ENCODE measurements at regions not wholly inside any gene's neighbourhood (a gene's known extent, or its start where the extent isn't known, plus 50 kb on each side); places are given as distances from the start of the nearest gene placed in this dataset.

DNA sequence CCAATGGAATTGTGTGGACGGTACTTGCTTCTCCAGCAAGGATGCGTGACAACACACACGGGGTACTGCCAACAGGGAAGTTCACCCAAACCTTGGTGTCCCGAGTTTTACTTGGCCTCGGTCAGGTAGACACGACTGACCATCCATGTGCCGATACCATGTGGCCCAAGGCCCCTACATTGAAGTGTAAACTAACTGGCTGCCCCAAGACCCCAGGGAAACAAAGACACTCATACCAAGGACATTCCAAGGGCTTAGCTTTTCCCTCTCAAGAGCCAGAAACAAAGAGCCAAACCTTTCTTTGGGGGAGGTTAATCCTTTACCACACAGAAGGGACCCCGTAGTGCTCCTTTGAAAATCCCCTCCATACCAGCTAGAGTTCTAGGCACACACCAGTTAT, 215.9 kb upstream of the TNRC6C start:
- Histone ChIP-seq H3K36me3 (replicated peaks in 1 of 2; ENCODE audit: control insufficient read depth in 2 of 2, insufficient read depth in 2 of 2, low read length in 2 of 2) (no peaks in the 10 kb centered on the region), H3K27me3 (ENCODE audit: control insufficient read depth in 3 of 3, insufficient read depth in 3 of 3, low read depth in 1 of 3, low read length in 3 of 3) (peaks cover 0 to 7% (median 0%) of the 10 kb centered on the region in 3 experiments), H3K4me1 (ENCODE audit: control insufficient read depth in 2 of 2, insufficient read depth in 1 of 2, low read depth in 1 of 2, low read length in 2 of 2) (peaks cover 3 to 35% of the 10 kb centered on the region in 2 donors), H4K91ac (ENCODE audit: low read depth, low read length, poor library complexity) (no peak overlapping the region), H2BK120ac (ENCODE audit: low read depth, low read length) (no peak overlapping the region), H2BK12ac (ENCODE audit: low read length) (no peak overlapping the region), H3K4me2 (ENCODE audit: insufficient read depth, low read length, poor library complexity, severe bottlenecking) (no peak overlapping the region), H3K18ac (ENCODE audit: low read length) (peak overlapping the region; percentile 1), H4K8ac (ENCODE audit: low read depth, low read length) (no peak overlapping the region), H3K23ac (ENCODE audit: low read depth, low read length, poor library complexity) (no peak overlapping the region), H3K14ac (ENCODE audit: low read length) (no peak overlapping the region), H3K9me3 (replicated peaks in 1 of 2; ENCODE audit: control insufficient read depth in 2 of 2, insufficient read depth in 1 of 2, low read depth in 1 of 2, low read length in 2 of 2) (peaks cover 4 to 11% of the 10 kb centered on the region in 2 donors), H2BK5ac (ENCODE audit: low read length) (no peak overlapping the region), H3K27ac (replicated peaks; ENCODE audit: low read length) (peak overlapping the region; percentile 12), H2AFZ (ENCODE audit: low read length) (no peak overlapping the region), H2AK5ac (ENCODE audit: low read depth, low read length) (no peak overlapping the region), H3K4me3 (ENCODE audit: low read length in 2 of 2) (no peak overlapping the region), H3K4ac (ENCODE audit: low read length) (no peak overlapping the region), H3K79me1 (ENCODE audit: low read depth, low read length) (no peaks in the 10 kb centered on the region), H2BK15ac (ENCODE audit: low read length) (no peak overlapping the region), H3K9ac (ENCODE audit: low read depth, low read length, poor library complexity) (no peak overlapping the region)
- DNase-seq (ENCODE audit: low spot score) = peak; percentile 74
- no CpG with 5 or more reads among the region's 8 CpGs for WGBS, 2 donors (ENCODE audit: extremely low coverage in 2 of 2, insufficient read length in 2 of 2, insufficient replicate concordance in 1 of 2)

DNA sequence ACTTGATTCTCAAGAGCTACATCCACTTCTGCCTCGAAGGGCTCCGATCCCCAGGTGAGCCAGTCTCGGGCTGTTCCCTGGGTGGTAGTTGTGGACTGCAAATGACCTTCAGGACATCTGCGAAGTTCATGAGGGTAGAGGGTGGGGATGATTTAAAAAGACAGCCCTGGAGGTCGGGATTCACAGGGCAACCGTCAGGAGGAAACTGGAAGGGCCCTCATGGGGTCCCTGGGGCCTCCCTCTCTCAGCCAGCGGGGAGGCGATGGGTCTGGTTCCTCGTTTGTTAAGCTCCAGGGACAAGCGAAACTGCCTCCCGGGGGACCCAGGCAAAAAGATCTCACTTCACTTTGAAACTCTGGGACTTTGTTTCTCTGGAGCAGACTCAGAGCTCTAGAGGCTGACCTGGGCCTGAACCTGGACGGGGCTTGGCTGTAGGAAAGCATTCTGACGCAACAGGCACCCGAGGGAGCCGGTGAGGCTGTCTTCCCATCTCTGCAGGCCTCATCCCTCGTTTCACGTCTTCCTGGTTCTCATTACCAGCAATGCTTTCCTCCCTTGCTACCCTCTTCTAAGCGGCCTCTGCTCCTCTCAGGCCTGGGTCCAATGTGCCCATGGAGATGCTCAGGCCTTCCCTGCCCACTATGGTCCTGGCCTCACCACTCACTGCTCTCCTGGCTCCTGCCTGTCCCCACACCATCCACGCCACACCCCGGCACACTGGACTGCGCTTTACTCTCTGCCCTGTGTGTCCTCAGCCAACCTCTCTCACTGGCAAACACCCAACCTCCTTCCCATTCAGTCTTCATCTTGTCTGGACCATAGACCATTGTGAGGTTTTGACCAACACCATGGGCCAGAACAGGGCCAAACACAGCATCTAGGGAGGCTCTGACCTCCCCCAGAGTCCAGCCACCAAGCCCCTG, 214.2 kb upstream of the TNRC6C start:
- H2AFZ ChIP-seq (ENCODE audit: low read length) = no peak overlapping the region
- no peak for DNase-seq (ENCODE audit: low spot score)
- H3K14ac ChIP-seq (ENCODE audit: low read length) = peak overlapping the region; percentile 40
- H4K8ac ChIP-seq (ENCODE audit: low read depth, low read length) = peak overlapping the region; percentile 5
- H3K4me3 ChIP-seq (ENCODE audit: low read length in 2 of 2) = no peak overlapping the region
- H3K4me1 ChIP-seq (ENCODE audit: control insufficient read depth in 2 of 2, insufficient read depth in 1 of 2, low read depth in 1 of 2, low read length in 2 of 2) = peaks cover 3 to 40% of the 10 kb centered on the region in 2 donors
- peak overlapping the region; percentile 76 for H2BK120ac ChIP-seq (ENCODE audit: low read depth, low read length)
- no peak overlapping the region for H3K4me2 ChIP-seq (ENCODE audit: insufficient read depth, low read length, poor library complexity, severe bottlenecking)
- peak overlapping the region; percentile 72 for H2BK5ac ChIP-seq (ENCODE audit: low read length)
- peak overlapping the region; percentile 89 for H2AK5ac ChIP-seq (ENCODE audit: low read depth, low read length)
- peak overlapping the region; percentile 79 for H3K4ac ChIP-seq (ENCODE audit: low read length)
- peak overlapping the region; percentile 99 for H2BK12ac ChIP-seq (ENCODE audit: low read length)
- no CpG with 5 or more reads among the region's 21 CpGs for WGBS, 2 donors (ENCODE audit: extremely low coverage in 2 of 2, insufficient read length in 2 of 2, insufficient replicate concordance in 1 of 2)
- H3K23ac ChIP-seq (ENCODE audit: low read depth, low read length, poor library complexity) = no peak overlapping the region
- H3K9ac ChIP-seq (ENCODE audit: low read depth, low read length, poor library complexity) = no peak overlapping the region
- H3K79me1 ChIP-seq (ENCODE audit: low read depth, low read length) = no peaks in the 10 kb centered on the region
- H4K91ac ChIP-seq (ENCODE audit: low read depth, low read length, poor library complexity) = peak overlapping the region; percentile 69
- H3K9me3 ChIP-seq (replicated peaks in 1 of 2; ENCODE audit: control insufficient read depth in 2 of 2, insufficient read depth in 1 of 2, low read depth in 1 of 2, low read length in 2 of 2) = peaks cover 4 to 11% of the 10 kb centered on the region in 2 donors
- peak overlapping the region; percentile 94 for H3K18ac ChIP-seq (ENCODE audit: low read length)
- no peaks in the 10 kb centered on the region for H3K36me3 ChIP-seq (replicated peaks in 1 of 2; ENCODE audit: control insufficient read depth in 2 of 2, insufficient read depth in 2 of 2, low read length in 2 of 2)
- peak overlapping the region; percentile 94 for H2BK15ac ChIP-seq (ENCODE audit: low read length)
- H3K27ac ChIP-seq (replicated peaks; ENCODE audit: low read length) = no peak overlapping the region
- H3K27me3 ChIP-seq (ENCODE audit: control insufficient read depth in 3 of 3, insufficient read depth in 3 of 3, low read depth in 1 of 3, low read length in 3 of 3) = no peaks in the 10 kb centered on the region

DNA sequence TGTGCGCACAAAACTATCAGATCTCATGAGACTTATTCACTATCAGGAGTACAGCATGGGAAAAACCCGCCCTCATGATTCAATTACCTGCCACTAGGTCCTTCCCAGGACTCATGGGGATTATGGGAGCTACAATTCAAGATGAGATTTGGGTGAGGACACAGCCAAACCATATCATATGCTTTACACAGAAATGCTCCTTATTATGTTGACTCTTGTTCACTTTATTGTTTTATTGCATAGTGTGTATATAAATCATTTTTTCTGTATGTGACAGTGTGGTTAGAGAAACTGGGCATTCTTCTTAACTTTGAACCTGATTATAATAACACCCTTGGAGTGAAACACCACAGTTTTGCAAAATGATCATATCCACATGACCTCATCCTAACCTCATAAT, 212.8 kb upstream of the TNRC6C start:
- DNase-seq (ENCODE audit: low spot score) = no peak
- no peak overlapping the region for H3K27ac ChIP-seq (replicated peaks; ENCODE audit: low read length)
- no CpG with 5 or more reads among the region's 2 CpGs for WGBS, 2 donors (ENCODE audit: extremely low coverage in 2 of 2, insufficient read length in 2 of 2, insufficient replicate concordance in 1 of 2)

DNA sequence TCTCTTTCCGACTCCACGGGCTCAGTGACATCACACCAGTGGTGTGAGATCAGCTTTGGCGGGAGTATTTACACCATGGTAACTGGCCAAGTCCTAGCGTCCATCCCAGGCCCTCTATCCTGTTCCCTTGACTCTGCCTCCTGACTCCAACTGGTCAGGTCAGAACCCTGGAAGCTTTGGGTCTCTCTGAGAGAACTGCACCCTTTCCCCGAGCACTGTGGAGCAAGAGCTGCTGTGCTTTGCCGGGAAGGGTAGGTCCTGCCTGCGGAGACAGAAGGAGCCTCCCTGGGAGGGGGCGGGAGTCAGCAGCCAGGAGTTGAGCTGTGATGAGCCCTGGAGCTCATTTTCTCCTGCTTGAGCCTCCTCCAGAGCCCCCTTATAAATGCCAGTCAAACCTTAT, 212.1 kb upstream of the TNRC6C start:
- Histone ChIP-seq H2AK5ac (ENCODE audit: low read depth, low read length) (peak overlapping the region; percentile 44), H3K4me1 (ENCODE audit: control insufficient read depth in 2 of 2, insufficient read depth in 1 of 2, low read depth in 1 of 2, low read length in 2 of 2) (peaks cover 3 to 43% of the 10 kb centered on the region in 2 donors), H3K4me3 (ENCODE audit: low read length in 2 of 2) (no peak overlapping the region), H3K9me3 (replicated peaks in 1 of 2; ENCODE audit: control insufficient read depth in 2 of 2, insufficient read depth in 1 of 2, low read depth in 1 of 2, low read length in 2 of 2) (peaks cover 2 to 11% of the 10 kb centered on the region in 2 donors), H2BK5ac (ENCODE audit: low read length) (no peak overlapping the region), H3K79me1 (ENCODE audit: low read depth, low read length) (no peaks in the 10 kb centered on the region), H3K27me3 (ENCODE audit: control insufficient read depth in 3 of 3, insufficient read depth in 3 of 3, low read depth in 1 of 3, low read length in 3 of 3) (no peaks in the 10 kb centered on the region), H3K4ac (ENCODE audit: low read length) (peak overlapping the region; percentile 0), H4K8ac (ENCODE audit: low read depth, low read length) (no peak overlapping the region), H3K36me3 (replicated peaks in 1 of 2; ENCODE audit: control insufficient read depth in 2 of 2, insufficient read depth in 2 of 2, low read length in 2 of 2) (no peaks in the 10 kb centered on the region), H4K91ac (ENCODE audit: low read depth, low read length, poor library complexity) (peak overlapping the region; percentile 1), H2AFZ (ENCODE audit: low read length) (peak overlapping the region; percentile 34), H3K9ac (ENCODE audit: low read depth, low read length, poor library complexity) (no peak overlapping the region), H3K27ac (replicated peaks; ENCODE audit: low read length) (peak overlapping the region; percentile 84), H3K4me2 (ENCODE audit: insufficient read depth, low read length, poor library complexity, severe bottlenecking) (peak overlapping the region; percentile 12), H3K18ac (ENCODE audit: low read length) (peak overlapping the region; percentile 20), H3K23ac (ENCODE audit: low read depth, low read length, poor library complexity) (no peak overlapping the region), H3K14ac (ENCODE audit: low read length) (no peak overlapping the region), H2BK12ac (ENCODE audit: low read length) (no peak overlapping the region), H2BK15ac (ENCODE audit: low read length) (no peak overlapping the region), H2BK120ac (ENCODE audit: low read depth, low read length) (peak overlapping the region; percentile 56)
- no CpG with 5 or more reads among the region's 8 CpGs for WGBS, 2 donors (ENCODE audit: extremely low coverage in 2 of 2, insufficient read length in 2 of 2, insufficient replicate concordance in 1 of 2)
- no peak for DNase-seq (ENCODE audit: low spot score)

More for the DNA sequence above, 212.8 kb upstream of the TNRC6C start:
- H3K27me3 ChIP-seq (ENCODE audit: control insufficient read depth in 3 of 3, insufficient read depth in 3 of 3, low read depth in 1 of 3, low read length in 3 of 3) = no peaks in the 10 kb centered on the region
- no peak overlapping the region for H2BK15ac ChIP-seq (ENCODE audit: low read length)
- no peak overlapping the region for H2AK5ac ChIP-seq (ENCODE audit: low read depth, low read length)
- H3K23ac ChIP-seq (ENCODE audit: low read depth, low read length, poor library complexity) = no peak overlapping the region
- no peaks in the 10 kb centered on the region for H3K79me1 ChIP-seq (ENCODE audit: low read depth, low read length)
- H3K14ac ChIP-seq (ENCODE audit: low read length) = no peak overlapping the region
- no peak overlapping the region for H2AFZ ChIP-seq (ENCODE audit: low read length)
- H2BK120ac ChIP-seq (ENCODE audit: low read depth, low read length) = no peak overlapping the region
- H2BK12ac ChIP-seq (ENCODE audit: low read length) = no peak overlapping the region
- H3K4me2 ChIP-seq (ENCODE audit: insufficient read depth, low read length, poor library complexity, severe bottlenecking) = no peak overlapping the region
- H3K4me1 ChIP-seq (ENCODE audit: control insufficient read depth in 2 of 2, insufficient read depth in 1 of 2, low read depth in 1 of 2, low read length in 2 of 2) = peaks cover 3 to 43% of the 10 kb centered on the region in 2 donors
- no peak overlapping the region for H3K4me3 ChIP-seq (ENCODE audit: low read length in 2 of 2)
- H3K36me3 ChIP-seq (replicated peaks in 1 of 2; ENCODE audit: control insufficient read depth in 2 of 2, insufficient read depth in 2 of 2, low read length in 2 of 2) = no peaks in the 10 kb centered on the region
- no peak overlapping the region for H3K9ac ChIP-seq (ENCODE audit: low read depth, low read length, poor library complexity)
- no peak overlapping the region for H4K91ac ChIP-seq (ENCODE audit: low read depth, low read length, poor library complexity)
- no peak overlapping the region for H3K4ac ChIP-seq (ENCODE audit: low read length)
- no peak overlapping the region for H2BK5ac ChIP-seq (ENCODE audit: low read length)
- no peak overlapping the region for H4K8ac ChIP-seq (ENCODE audit: low read depth, low read length)
- no peak overlapping the region for H3K18ac ChIP-seq (ENCODE audit: low read length)
- H3K9me3 ChIP-seq (replicated peaks in 1 of 2; ENCODE audit: control insufficient read depth in 2 of 2, insufficient read depth in 1 of 2, low read depth in 1 of 2, low read length in 2 of 2) = peaks cover 4 to 11% of the 10 kb centered on the region in 2 donors
